Astrocyte (in vitro differentiated cells and primary cell): ENCODE measurements at regions not wholly inside any gene's neighbourhood (a gene's known extent, or its start where the extent isn't known, plus 50 kb on each side); places are given as distances from the start of the nearest gene placed in this dataset.
"Not testable (repeated sequence)": the region's sequence is repeated elsewhere in the genome, so short reads cannot be mapped to it uniquely, and the experiment has no call there.

Experiments used
- DNase-seq: peaks from one replicate; pipeline ENCODE4 v3.0.0-alpha.2; 2010; ENCODE audit warnings: low read depth
- FAIRE-seq: peaks from 2 replicates; lab custom pipeline; 2011; peaks lifted over from hg19 to GRCh38; lab: Jason Lieb, UNC
- H2AFZ ChIP-seq: 2 replicates; pipeline ENCODE4 v1.6.0; 2012; ENCODE audit warnings: low read depth, low read length, inconsistent platforms
- H3K27ac ChIP-seq: 2 replicates; pipeline ENCODE4 v1.5.1; 2011; ENCODE audit warnings: low read depth, low read length, inconsistent platforms
- H3K27me3 ChIP-seq: 2 replicates; pipeline ENCODE4 v1.6.0; 2011; ENCODE audit warnings: low read length, inconsistent platforms; ENCODE audit not compliant: insufficient read depth
- H3K36me3 ChIP-seq: 2 replicates; pipeline ENCODE4 v1.5.1; 2011; ENCODE audit warnings: low read length, inconsistent platforms; ENCODE audit not compliant: insufficient read depth
- H3K4me1 ChIP-seq: 2 replicates; pipeline ENCODE4 v1.5.1; 2011; ENCODE audit warnings: low read length, inconsistent platforms; ENCODE audit not compliant: insufficient read depth
- H3K4me2 ChIP-seq: 2 replicates; pipeline ENCODE4 v1.6.0; 2012; ENCODE audit warnings: low read length, inconsistent platforms
- H3K4me3 ChIP-seq: 2 replicates; pipeline ENCODE4 v1.5.1; 2011; ENCODE audit warnings: low read depth, mild to moderate bottlenecking, low read length, inconsistent platforms; ENCODE audit not compliant: insufficient read depth
- H3K79me2 ChIP-seq: 2 replicates; pipeline ENCODE4 v1.6.0; 2012; ENCODE audit warnings: mild to moderate bottlenecking, low read length, inconsistent platforms; ENCODE audit not compliant: insufficient read depth
- H3K9ac ChIP-seq: 2 replicates; pipeline ENCODE4 v1.6.0; 2012; ENCODE audit warnings: mild to moderate bottlenecking, low read length, inconsistent platforms
- H3K9me3 ChIP-seq: 2 replicates; pipeline ENCODE4 v1.5.1; 2012; ENCODE audit warnings: low read depth, mild to moderate bottlenecking, low read length, inconsistent platforms; ENCODE audit not compliant: insufficient read depth
- H4K20me1 ChIP-seq: 2 replicates; pipeline ENCODE4 v1.6.0; 2012; ENCODE audit warnings: low read length, inconsistent platforms; ENCODE audit not compliant: insufficient read depth
- H3K27ac Mint-ChIP-seq: one replicate; pipeline ENCODE4 v1.8.0; 2021; ENCODE audit warnings: mild to moderate bottlenecking, mixed read lengths; ENCODE audit not compliant: unreplicated experiment
- H3K27me3 Mint-ChIP-seq: one replicate; pipeline ENCODE4 v1.8.0; 2021; ENCODE audit warnings: low read depth, mixed read lengths; ENCODE audit not compliant: unreplicated experiment
- H3K36me3 Mint-ChIP-seq: one replicate; pipeline ENCODE4 v1.8.0; 2021; ENCODE audit warnings: low read depth, mixed read lengths; ENCODE audit not compliant: unreplicated experiment
- H3K4me1 Mint-ChIP-seq: one replicate; pipeline ENCODE4 v1.8.0; 2021; ENCODE audit warnings: low read depth, mixed read lengths; ENCODE audit not compliant: unreplicated experiment
- H3K4me3 Mint-ChIP-seq: one replicate; pipeline ENCODE4 v1.8.0; 2021; ENCODE audit warnings: mild to moderate bottlenecking, moderate library complexity, mixed read lengths; ENCODE audit not compliant: unreplicated experiment
- H3K9me3 Mint-ChIP-seq: one replicate; pipeline ENCODE4 v1.8.0; 2021; ENCODE audit warnings: mild to moderate bottlenecking, mixed read lengths; ENCODE audit not compliant: unreplicated experiment
- CTCF ChIP-seq: IDR thresholded peaks from 2 replicates; pipeline ENCODE4 v1.5.1; 2011; ENCODE audit warnings: low read depth, mild to moderate bottlenecking, inconsistent platforms, low read length, moderate library complexity; ENCODE audit not compliant: insufficient read depth
- EZH2 ChIP-seq: IDR thresholded peaks from 2 replicates; pipeline ENCODE4 v1.6.1; 2012; ENCODE audit warnings: mild to moderate bottlenecking, low read length, inconsistent platforms; ENCODE audit not compliant: insufficient read depth

DNA sequence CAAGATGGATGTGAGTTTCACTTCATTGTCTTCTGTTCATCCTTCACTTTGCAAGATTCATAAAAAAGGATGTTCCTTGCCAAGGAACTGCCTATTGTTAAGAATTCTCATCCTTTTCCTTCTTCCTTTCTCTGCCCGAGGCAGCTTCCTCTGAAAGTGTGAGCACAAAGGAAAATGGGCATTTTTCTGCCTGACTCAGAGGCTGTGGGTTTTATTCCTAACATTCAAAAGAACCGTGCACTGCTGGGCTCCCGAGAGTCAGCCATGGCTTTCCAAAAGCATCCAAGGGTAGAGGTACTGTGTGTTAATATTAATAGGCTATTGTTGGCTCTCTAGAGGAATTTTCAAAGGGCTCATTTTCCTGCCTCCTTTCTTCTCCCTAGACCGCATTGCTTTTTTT, 289.4 kb downstream of the ABCC12 start:
- H3K36me3 Mint-ChIP-seq: no peaks in the 10 kb centered on the region
- no peaks in the 10 kb centered on the region for H4K20me1 ChIP-seq
- no peak overlapping the region for H3K27ac Mint-ChIP-seq
- peaks cover 2% of the 10 kb centered on the region for H3K9me3 Mint-ChIP-seq
- peaks cover 3% of the 10 kb centered on the region for H3K27me3 ChIP-seq
- no peak overlapping the region for H2AFZ ChIP-seq
- H3K27ac ChIP-seq: no peak overlapping the region
- H3K9me3 ChIP-seq: no peaks in the 10 kb centered on the region
- no peaks in the 10 kb centered on the region for H3K79me2 ChIP-seq
- H3K36me3 ChIP-seq: no peaks in the 10 kb centered on the region
- H3K4me2 ChIP-seq: peak overlapping the region; percentile 10
- peaks cover 5% of the 10 kb centered on the region for H3K27me3 Mint-ChIP-seq
- H3K4me1 Mint-ChIP-seq: peaks cover 2% of the 10 kb centered on the region
- TF ChIP-seq CTCF: no peak
- TF ChIP-seq EZH2: no peak
- DNase-seq (no peak), FAIRE-seq (no peak)
- H3K9ac ChIP-seq: no peak overlapping the region
- H3K4me3 Mint-ChIP-seq: no peak overlapping the region
- H3K4me3 ChIP-seq: no peak overlapping the region
- no peaks in the 10 kb centered on the region for H3K4me1 ChIP-seq

GRCh38 chr16:47865337-47865855, 290.4 kb downstream of the ABCC12 start:
- no peak overlapping the region for H2AFZ ChIP-seq
- H3K27ac Mint-ChIP-seq: no peak overlapping the region
- FAIRE-seq: no peak

GRCh38 chr16:47864262-47864661, 291.5 kb downstream of the ABCC12 start:
- H3K9ac ChIP-seq, H3K4me3 ChIP-seq: not testable (repeated sequence)

More at GRCh38 chr16:47865337-47865855, 290.4 kb downstream of the ABCC12 start:
- Histone ChIP-seq H3K9ac (no peak overlapping the region), H4K20me1 (no peaks in the 10 kb centered on the region), H3K4me3 (no peak overlapping the region), H3K27me3 (peaks cover 3% of the 10 kb centered on the region), H3K27ac (no peak overlapping the region), H3K4me1 (no peaks in the 10 kb centered on the region), H3K4me2 (no peak overlapping the region), H3K79me2 (no peaks in the 10 kb centered on the region), H3K36me3 (no peaks in the 10 kb centered on the region), H3K9me3 (no peaks in the 10 kb centered on the region)
- no peaks in the 10 kb centered on the region for H3K36me3 Mint-ChIP-seq
- TF ChIP-seq CTCF: no peak
- no peak for TF ChIP-seq EZH2
- H3K9me3 Mint-ChIP-seq: peaks cover 2% of the 10 kb centered on the region
- H3K27me3 Mint-ChIP-seq: peaks cover 5% of the 10 kb centered on the region
- H3K4me3 Mint-ChIP-seq: no peak overlapping the region
- H3K4me1 Mint-ChIP-seq: peaks cover 2% of the 10 kb centered on the region
- DNase-seq: no peak

More at GRCh38 chr16:47864262-47864661, 291.5 kb downstream of the ABCC12 start:
- not testable (repeated sequence) for H3K4me2 ChIP-seq, H3K36me3 ChIP-seq, H3K27me3 Mint-ChIP-seq, H3K27ac Mint-ChIP-seq, H3K27ac ChIP-seq, H3K27me3 ChIP-seq, FAIRE-seq, H3K79me2 ChIP-seq, H4K20me1 ChIP-seq, H3K4me3 Mint-ChIP-seq, H3K4me1 ChIP-seq, H3K9me3 ChIP-seq, H3K9me3 Mint-ChIP-seq, H3K36me3 Mint-ChIP-seq, H3K4me1 Mint-ChIP-seq, DNase-seq, H2AFZ ChIP-seq
